ENCODE measurements at regions not wholly inside any gene's neighbourhood (a gene's known extent, or its start where the extent isn't known, plus 50 kb on each side); places are given as distances from the start of the nearest gene placed in this dataset.

DNA sequence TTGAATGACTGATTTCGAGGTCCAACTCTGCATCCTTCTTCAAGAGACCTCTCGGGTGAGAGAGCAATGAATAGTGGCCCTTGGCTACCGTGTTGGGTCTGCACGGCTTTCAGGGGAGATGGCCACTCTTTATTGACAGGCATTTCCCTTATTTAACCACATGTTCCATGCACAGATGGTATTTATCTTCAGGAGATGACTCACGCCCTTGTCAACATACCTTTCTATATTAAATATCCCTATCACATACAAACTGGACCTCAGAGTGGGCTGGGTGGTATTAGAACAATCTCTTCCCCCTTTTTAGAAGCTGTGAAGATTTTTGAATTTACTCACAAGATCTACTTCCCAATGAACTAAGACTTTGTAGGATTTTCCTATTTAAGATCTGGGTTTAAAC is 109.6 kb upstream of the CDC42EP3 start:
- Histone ChIP-seq H3K4me1 (ENCODE audit: control insufficient read depth, insufficient read depth, low read length) (no peaks in the 10 kb centered on the region), H3K36me3 (ENCODE audit: control insufficient read depth, insufficient read depth, low read length) (no peaks in the 10 kb centered on the region), H3K9me3 (ENCODE audit: control insufficient read depth, insufficient read depth, low read length) (no peaks in the 10 kb centered on the region), H3K27ac (ENCODE audit: low read length) (no peak overlapping the region), H3K4me3 (ENCODE audit: low read length) (no peak overlapping the region), H3K27me3 (ENCODE audit: control insufficient read depth, insufficient read depth, low read length) (no peaks in the 10 kb centered on the region; the same call in 1 of the 2 replicates)
- DNase-seq (ENCODE audit: low read depth, low spot score): no peak
- WGBS (ENCODE audit: insufficient coverage, insufficient read length): no CpG with 5 or more reads among the region's 5 CpGs

DNA sequence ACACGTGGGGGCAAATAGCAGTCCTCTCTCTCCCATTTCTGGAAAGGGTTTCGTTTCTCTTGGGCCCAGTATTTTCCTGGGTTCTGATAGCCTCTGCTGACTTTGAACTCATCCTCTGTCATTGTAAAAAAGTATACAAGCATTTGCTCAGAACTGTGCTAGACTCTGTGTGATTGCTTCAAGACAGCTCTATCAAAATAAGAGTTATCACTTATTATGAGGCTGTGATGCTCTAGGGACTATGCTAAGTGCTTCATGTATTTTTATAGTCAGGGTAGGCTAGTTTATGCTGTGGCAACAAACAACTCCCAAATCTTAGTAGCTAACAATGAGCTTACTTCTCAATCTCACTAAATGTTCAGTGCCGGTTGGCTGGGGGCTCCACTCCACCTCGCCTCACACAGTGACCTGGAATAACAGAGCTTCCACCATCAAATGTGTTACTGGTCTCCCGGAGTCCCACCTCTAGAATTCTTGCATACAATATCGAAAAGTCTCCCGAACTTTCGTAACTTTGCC is 110.8 kb upstream of the CDC42EP3 start:
- Histone ChIP-seq H3K27ac (ENCODE audit: low read length) (no peak overlapping the region), H3K4me1 (ENCODE audit: control insufficient read depth, insufficient read depth, low read length) (no peaks in the 10 kb centered on the region)

DNA sequence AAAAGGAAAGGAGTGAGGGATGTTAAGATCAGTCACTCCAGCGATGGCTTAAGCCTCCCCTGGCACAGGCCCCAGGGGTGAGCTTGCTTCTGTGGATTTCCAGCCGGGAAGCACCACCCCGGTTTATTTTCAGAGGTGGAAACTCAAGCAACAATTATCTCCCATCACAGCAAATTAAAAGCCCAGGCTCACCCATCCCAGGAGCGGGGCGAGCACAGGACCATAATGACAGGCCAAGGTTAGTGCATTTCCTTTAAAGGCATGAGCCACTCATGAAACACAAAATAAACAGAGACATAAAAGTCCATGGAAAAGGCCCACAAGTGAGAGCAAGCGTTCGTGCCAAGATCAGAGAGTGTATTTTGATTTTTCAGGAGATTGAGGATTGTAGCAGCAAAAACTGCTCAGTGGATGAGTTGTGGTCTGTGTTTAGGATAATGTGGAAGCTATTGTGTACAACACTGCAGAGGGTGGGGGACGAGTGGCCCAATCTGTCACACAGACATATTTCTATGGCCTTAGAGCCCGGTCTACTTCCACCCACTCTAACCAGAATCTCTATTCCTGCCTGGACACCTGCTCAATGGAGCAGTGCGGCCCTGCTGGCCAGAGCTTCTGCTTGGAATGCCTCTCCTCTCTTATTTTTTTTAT is 111.4 kb upstream of the CDC42EP3 start:
- no CpG with 5 or more reads among the region's 10 CpGs for WGBS (ENCODE audit: insufficient coverage, insufficient read length)
- Histone ChIP-seq H3K9me3 (ENCODE audit: control insufficient read depth, insufficient read depth, low read length) (no peaks in the 10 kb centered on the region), H3K27ac (ENCODE audit: low read length) (no peak overlapping the region), H3K36me3 (ENCODE audit: control insufficient read depth, insufficient read depth, low read length) (no peaks in the 10 kb centered on the region), H3K27me3 (ENCODE audit: control insufficient read depth, insufficient read depth, low read length) (no peaks in the 10 kb centered on the region), H3K4me1 (ENCODE audit: control insufficient read depth, insufficient read depth, low read length) (no peaks in the 10 kb centered on the region), H3K4me3 (ENCODE audit: low read length) (no peak overlapping the region)
- no peak for DNase-seq (ENCODE audit: low read depth, low spot score)

More for the DNA sequence above, 110.8 kb upstream of the CDC42EP3 start:
- H3K27me3 ChIP-seq (ENCODE audit: control insufficient read depth, insufficient read depth, low read length): no peaks in the 10 kb centered on the region; the same call in 1 of the 2 replicates
- no CpG with 5 or more reads among the region's 8 CpGs for WGBS (ENCODE audit: insufficient coverage, insufficient read length)
- H3K36me3 ChIP-seq (ENCODE audit: control insufficient read depth, insufficient read depth, low read length): no peaks in the 10 kb centered on the region
- H3K9me3 ChIP-seq (ENCODE audit: control insufficient read depth, insufficient read depth, low read length): no peaks in the 10 kb centered on the region
- DNase-seq (ENCODE audit: low read depth, low spot score): no peak
- no peak overlapping the region for H3K4me3 ChIP-seq (ENCODE audit: low read length)

DNA sequence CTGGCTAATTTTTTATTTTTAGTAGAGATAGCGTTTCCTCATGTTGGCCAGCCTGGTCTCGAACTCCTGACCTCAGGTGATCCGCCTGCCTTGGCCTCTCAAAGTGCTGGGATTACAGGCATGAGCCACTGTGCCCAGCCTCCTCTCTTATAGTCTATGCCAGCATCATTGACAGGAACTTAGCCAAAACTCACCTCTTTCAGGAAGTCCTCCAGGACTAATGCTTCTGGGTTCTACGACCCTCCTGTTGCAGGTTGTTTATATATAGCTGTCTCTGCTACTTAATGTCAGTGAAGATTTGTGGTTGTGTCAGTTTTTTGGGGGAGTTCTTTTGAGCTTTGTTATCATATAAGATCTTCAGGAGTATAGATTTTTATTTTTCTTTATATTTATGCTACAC is 112.1 kb upstream of the CDC42EP3 start:
- Histone ChIP-seq H3K4me3 (ENCODE audit: low read length) (no peak overlapping the region), H3K4me1 (ENCODE audit: control insufficient read depth, insufficient read depth, low read length) (no peaks in the 10 kb centered on the region), H3K36me3 (ENCODE audit: control insufficient read depth, insufficient read depth, low read length) (no peaks in the 10 kb centered on the region), H3K9me3 (ENCODE audit: control insufficient read depth, insufficient read depth, low read length) (no peaks in the 10 kb centered on the region), H3K27ac (ENCODE audit: low read length) (no peak overlapping the region), H3K27me3 (ENCODE audit: control insufficient read depth, insufficient read depth, low read length) (no peaks in the 10 kb centered on the region)
- no peak for DNase-seq (ENCODE audit: low read depth, low spot score)
- WGBS (ENCODE audit: insufficient coverage, insufficient read length): no CpG with 5 or more reads among the region's 4 CpGs

DNA sequence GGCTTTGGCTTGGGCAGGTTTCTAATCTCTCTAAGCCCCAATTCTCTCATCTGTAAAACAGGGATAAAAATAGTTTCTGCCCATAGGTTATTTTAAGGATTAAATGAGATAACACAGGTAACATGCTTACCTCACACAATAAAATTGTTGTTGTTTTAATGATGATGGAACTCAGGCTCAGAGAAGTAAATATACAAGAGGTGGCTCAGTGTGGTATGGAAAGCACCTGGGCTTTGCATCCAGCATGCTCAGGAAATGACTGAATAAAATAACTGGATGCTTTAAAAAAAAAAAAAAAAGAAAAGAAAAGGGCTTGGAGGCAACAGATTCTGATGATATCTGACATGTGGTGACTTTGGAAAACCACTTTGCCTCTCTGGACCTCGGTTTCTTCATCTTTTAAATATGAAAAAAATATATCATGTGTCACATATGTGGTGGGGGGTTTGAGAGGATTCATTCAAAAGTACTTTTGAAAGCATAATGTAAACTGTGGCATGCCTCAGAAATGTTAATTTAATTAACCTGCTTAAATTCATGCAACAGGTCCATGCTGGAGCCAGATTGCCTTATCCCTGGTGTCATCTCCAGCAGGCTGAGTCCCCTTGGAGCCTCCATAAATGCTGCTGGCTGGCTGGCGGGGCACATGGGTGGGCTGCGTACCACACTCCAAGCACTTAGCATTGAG is 112.8 kb upstream of the CDC42EP3 start:
- no peak for DNase-seq (ENCODE audit: low read depth, low spot score)
- Histone ChIP-seq H3K36me3 (ENCODE audit: control insufficient read depth, insufficient read depth, low read length) (no peaks in the 10 kb centered on the region), H3K4me3 (ENCODE audit: low read length) (no peak overlapping the region), H3K27me3 (ENCODE audit: control insufficient read depth, insufficient read depth, low read length) (no peaks in the 10 kb centered on the region), H3K4me1 (ENCODE audit: control insufficient read depth, insufficient read depth, low read length) (no peaks in the 10 kb centered on the region), H3K27ac (ENCODE audit: low read length) (no peak overlapping the region), H3K9me3 (ENCODE audit: control insufficient read depth, insufficient read depth, low read length) (no peaks in the 10 kb centered on the region)
- no CpG with 5 or more reads among the region's 3 CpGs for WGBS (ENCODE audit: insufficient coverage, insufficient read length)

DNA sequence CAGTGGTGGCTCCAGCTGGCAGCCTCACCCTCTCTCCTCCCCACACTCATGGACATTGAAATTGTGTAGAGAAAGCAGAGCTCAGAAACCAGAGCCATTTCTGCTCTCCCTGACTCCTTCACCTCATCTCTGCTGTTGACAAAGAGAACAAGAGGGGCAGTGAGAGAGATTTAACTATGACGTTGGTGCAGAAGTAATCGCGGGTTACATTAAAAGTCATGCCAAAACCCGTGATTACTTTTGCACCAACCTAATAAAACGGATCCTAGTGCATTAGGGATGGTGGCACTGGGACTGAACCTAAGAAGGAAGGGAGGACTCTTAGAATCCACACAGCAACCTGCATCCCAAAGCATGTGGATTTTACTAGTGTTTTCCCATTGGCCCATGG is 113.3 kb upstream of the CDC42EP3 start:
- no peaks in the 10 kb centered on the region for H3K4me1 ChIP-seq (ENCODE audit: control insufficient read depth, insufficient read depth, low read length)
- no peaks in the 10 kb centered on the region for H3K36me3 ChIP-seq (ENCODE audit: control insufficient read depth, insufficient read depth, low read length)
- H3K4me3 ChIP-seq (ENCODE audit: low read length): no peak overlapping the region
- no peak for DNase-seq (ENCODE audit: low read depth, low spot score)
- no peaks in the 10 kb centered on the region for H3K27me3 ChIP-seq (ENCODE audit: control insufficient read depth, insufficient read depth, low read length)
- no CpG with 5 or more reads among the region's 5 CpGs for WGBS (ENCODE audit: insufficient coverage, insufficient read length)
- H3K27ac ChIP-seq (ENCODE audit: low read length): no peak overlapping the region
- H3K9me3 ChIP-seq (ENCODE audit: control insufficient read depth, insufficient read depth, low read length): no peaks in the 10 kb centered on the region

DNA sequence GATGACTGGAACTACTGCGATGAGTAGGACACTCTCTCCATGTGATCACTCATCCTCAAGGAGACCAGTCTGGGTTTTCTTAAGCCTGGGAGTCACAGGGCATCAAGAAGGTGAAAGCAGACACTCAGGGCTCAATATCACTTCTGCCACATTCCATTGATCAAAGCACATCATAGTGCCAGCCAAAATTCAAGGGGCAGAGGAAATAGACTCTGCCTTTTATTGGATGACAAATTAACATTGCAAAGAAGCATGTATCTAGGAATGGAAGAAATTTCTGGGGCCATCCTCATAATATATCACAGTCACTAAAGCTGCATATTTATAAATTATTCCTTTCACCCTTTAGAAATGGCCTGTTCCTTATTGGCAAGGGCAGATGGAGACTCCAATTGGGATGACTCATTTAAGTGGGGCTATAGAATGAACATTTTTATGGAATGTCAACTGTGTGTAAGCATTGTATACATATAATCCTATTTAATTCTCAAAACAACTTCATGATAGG is 114.8 kb upstream of the CDC42EP3 start:
- no peak for DNase-seq (ENCODE audit: low read depth, low spot score)
- no peak overlapping the region for H3K4me3 ChIP-seq (ENCODE audit: low read length)
- no peak overlapping the region for H3K27ac ChIP-seq (ENCODE audit: low read length)
- H3K27me3 ChIP-seq (ENCODE audit: control insufficient read depth, insufficient read depth, low read length): no peaks in the 10 kb centered on the region
- H3K4me1 ChIP-seq (ENCODE audit: control insufficient read depth, insufficient read depth, low read length): no peaks in the 10 kb centered on the region
- no CpG with 5 or more reads among the region's 1 CpG for WGBS (ENCODE audit: insufficient coverage, insufficient read length)
- no peaks in the 10 kb centered on the region for H3K9me3 ChIP-seq (ENCODE audit: control insufficient read depth, insufficient read depth, low read length)
- H3K36me3 ChIP-seq (ENCODE audit: control insufficient read depth, insufficient read depth, low read length): no peaks in the 10 kb centered on the region

DNA sequence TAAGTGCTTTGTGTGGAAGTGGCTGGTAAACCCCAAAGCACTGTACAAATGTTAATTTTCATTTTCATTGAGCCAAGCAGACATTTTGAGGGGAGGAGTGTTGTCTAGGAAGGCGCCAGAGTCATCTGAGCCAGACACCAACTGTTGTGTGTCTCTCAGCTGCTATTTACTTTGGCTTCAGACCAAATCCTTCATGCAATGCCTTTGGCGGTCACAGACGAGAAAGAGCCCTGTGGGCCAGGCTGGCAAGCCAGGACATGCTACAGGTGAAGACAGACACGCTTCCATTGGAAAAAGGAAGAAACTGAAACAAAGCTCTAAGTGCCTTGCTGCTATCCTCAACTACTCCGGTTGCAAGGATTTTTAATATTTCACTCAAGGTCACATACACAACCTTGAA is 115.4 kb upstream of the CDC42EP3 start:
- no peak overlapping the region for H3K27ac ChIP-seq (ENCODE audit: low read length)
- no CpG with 5 or more reads among the region's 5 CpGs for WGBS (ENCODE audit: insufficient coverage, insufficient read length)
- no peaks in the 10 kb centered on the region for H3K4me1 ChIP-seq (ENCODE audit: control insufficient read depth, insufficient read depth, low read length)
- H3K27me3 ChIP-seq (ENCODE audit: control insufficient read depth, insufficient read depth, low read length): no peaks in the 10 kb centered on the region
- H3K36me3 ChIP-seq (ENCODE audit: control insufficient read depth, insufficient read depth, low read length): no peaks in the 10 kb centered on the region
- no peak overlapping the region for H3K4me3 ChIP-seq (ENCODE audit: low read length)
- no peak for DNase-seq (ENCODE audit: low read depth, low spot score)
- H3K9me3 ChIP-seq (ENCODE audit: control insufficient read depth, insufficient read depth, low read length): no peaks in the 10 kb centered on the region

DNA sequence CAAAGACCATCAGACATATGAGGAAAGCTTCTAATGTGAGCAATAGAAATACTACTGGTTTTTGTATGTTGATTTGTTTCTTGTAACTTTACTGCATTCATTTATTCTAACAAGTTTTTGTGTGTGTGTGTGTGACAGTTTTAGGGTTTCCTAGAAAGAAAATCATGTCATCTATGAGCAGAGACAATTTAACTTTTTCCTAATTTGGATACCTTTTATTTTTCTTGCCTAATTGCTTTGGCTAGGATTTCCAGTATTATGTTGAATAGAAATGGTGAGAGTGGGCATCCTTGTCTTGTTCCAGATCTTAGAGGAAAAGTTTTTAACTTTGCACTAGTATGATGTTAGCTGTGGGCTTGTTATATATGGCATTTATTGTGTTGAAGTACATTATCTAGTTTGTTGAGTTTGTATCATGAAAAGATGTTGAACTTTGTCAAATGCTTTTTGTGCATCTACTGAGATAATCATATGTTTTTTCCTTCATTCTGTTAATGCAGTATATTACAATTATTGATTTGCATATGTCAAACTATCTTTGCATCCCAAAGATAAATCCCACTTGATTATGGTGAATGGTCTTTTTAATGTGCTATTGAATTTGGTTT is 117.3 kb upstream of the CDC42EP3 start:
- H3K27ac ChIP-seq (ENCODE audit: low read length): no peak overlapping the region
- H3K4me1 ChIP-seq (ENCODE audit: control insufficient read depth, insufficient read depth, low read length): no peaks in the 10 kb centered on the region
- no peaks in the 10 kb centered on the region for H3K9me3 ChIP-seq (ENCODE audit: control insufficient read depth, insufficient read depth, low read length)
- no peak overlapping the region for H3K4me3 ChIP-seq (ENCODE audit: low read length)
- no peaks in the 10 kb centered on the region for H3K36me3 ChIP-seq (ENCODE audit: control insufficient read depth, insufficient read depth, low read length)
- DNase-seq (ENCODE audit: low read depth, low spot score): no peak
- H3K27me3 ChIP-seq (ENCODE audit: control insufficient read depth, insufficient read depth, low read length): no peaks in the 10 kb centered on the region

DNA sequence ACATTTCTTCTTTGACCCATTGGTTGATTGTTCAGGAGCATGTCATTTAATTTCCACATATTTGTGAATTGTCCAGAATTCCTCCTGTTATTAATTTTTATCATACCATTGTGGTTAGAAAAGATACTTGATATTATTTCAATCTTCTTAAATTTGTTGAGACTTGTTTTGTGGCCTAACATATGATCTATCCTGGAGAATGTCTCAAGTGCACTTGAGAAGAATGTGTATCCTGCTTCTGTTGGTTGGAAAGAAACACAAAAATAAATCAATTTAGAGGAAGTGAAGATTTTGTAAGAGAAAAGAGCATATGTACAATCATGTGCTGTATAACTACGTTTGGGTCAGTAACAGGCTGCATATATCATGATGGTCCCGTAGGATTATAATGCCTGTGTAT is 118.6 kb upstream of the CDC42EP3 start:
- Histone ChIP-seq H3K4me1 (ENCODE audit: control insufficient read depth, insufficient read depth, low read length) (no peaks in the 10 kb centered on the region), H3K27me3 (ENCODE audit: control insufficient read depth, insufficient read depth, low read length) (no peaks in the 10 kb centered on the region), H3K36me3 (ENCODE audit: control insufficient read depth, insufficient read depth, low read length) (no peaks in the 10 kb centered on the region), H3K27ac (ENCODE audit: low read length) (no peak overlapping the region), H3K4me3 (ENCODE audit: low read length) (no peak overlapping the region), H3K9me3 (ENCODE audit: control insufficient read depth, insufficient read depth, low read length) (no peaks in the 10 kb centered on the region)
- no peak for DNase-seq (ENCODE audit: low read depth, low spot score)
- WGBS (ENCODE audit: insufficient coverage, insufficient read length): no CpG with 5 or more reads among the region's 2 CpGs

All from iPS DF 6.9 (cell line).